Neuron (in vitro differentiated cells): ENCODE measurements at regions not wholly inside any gene's neighbourhood (a gene's known extent, or its start where the extent isn't known, plus 50 kb on each side); places are given as distances from the start of the nearest gene placed in this dataset.

Experiments used
- H2AFZ ChIP-seq: one replicate; pipeline ENCODE4 v1.6.1; 2013; ENCODE audit warnings: low read depth, mild to moderate bottlenecking, inconsistent platforms, low read length, moderate library complexity
- H3K27me3 ChIP-seq: one replicate; pipeline ENCODE4 v1.6.1; 2013; ENCODE audit warnings: low read length; ENCODE audit not compliant: insufficient read depth
- H3K36me3 ChIP-seq: one replicate; pipeline ENCODE4 v1.6.1; 2013; ENCODE audit warnings: low read length; ENCODE audit not compliant: insufficient read depth
- H3K4me1 ChIP-seq: one replicate; pipeline ENCODE4 v1.6.1; 2013; ENCODE audit warnings: low read length; ENCODE audit not compliant: insufficient read depth
- H3K4me3 ChIP-seq: 2 replicates; pipeline ENCODE4 v1.5.1; 2013; ENCODE audit warnings: mild to moderate bottlenecking, low read length, moderate library complexity
- H3K9me3 ChIP-seq: one replicate; pipeline ENCODE4 v1.6.1; 2013; ENCODE audit warnings: low read length

GRCh38 chr12:17235996-17236395 lies 630.0 kb upstream of the LMO3 start:
- no peaks in the 10 kb centered on the region for H3K4me1 ChIP-seq
- no peaks in the 10 kb centered on the region for H3K9me3 ChIP-seq
- H3K4me3 ChIP-seq: no peak overlapping the region
- no peak overlapping the region for H2AFZ ChIP-seq
- H3K36me3 ChIP-seq: no peaks in the 10 kb centered on the region
- no peaks in the 10 kb centered on the region for H3K27me3 ChIP-seq

GRCh38 chr12:17215759-17216570 lies 610.0 kb upstream of the LMO3 start:
- Histone ChIP-seq H3K4me1 (no peaks in the 10 kb centered on the region), H3K4me3 (no peak overlapping the region), H3K36me3 (no peaks in the 10 kb centered on the region), H3K9me3 (no peaks in the 10 kb centered on the region), H2AFZ (no peak overlapping the region), H3K27me3 (no peaks in the 10 kb centered on the region)

DNA sequence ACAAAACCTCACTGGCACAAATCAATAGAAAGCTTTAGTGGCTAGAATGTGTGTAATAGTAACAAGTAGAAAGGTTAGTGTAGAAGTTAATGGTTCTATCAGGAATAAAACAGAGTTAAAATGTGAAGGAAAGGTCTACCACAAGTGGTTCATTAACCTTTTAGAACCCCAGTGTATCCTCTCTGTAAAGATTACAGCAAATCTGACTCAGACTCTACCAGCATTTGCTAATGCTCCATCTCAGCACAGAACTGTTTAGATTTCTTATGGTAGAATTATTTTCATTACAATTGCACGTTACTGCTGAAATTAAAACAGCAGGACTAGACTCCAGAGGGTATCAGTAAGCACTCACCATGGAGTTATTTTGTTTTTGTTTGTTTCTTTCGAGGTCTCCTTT lies 609.0 kb upstream of the LMO3 start:
- no peaks in the 10 kb centered on the region for H3K36me3 ChIP-seq
- no peak overlapping the region for H2AFZ ChIP-seq
- H3K4me1 ChIP-seq: no peaks in the 10 kb centered on the region
- no peaks in the 10 kb centered on the region for H3K27me3 ChIP-seq
- H3K9me3 ChIP-seq: no peaks in the 10 kb centered on the region
- H3K4me3 ChIP-seq: no peak overlapping the region

GRCh38 chr12:17206553-17206952 lies 600.6 kb upstream of the LMO3 start:
- Histone ChIP-seq H3K9me3 (no peaks in the 10 kb centered on the region), H3K4me3 (no peak overlapping the region), H3K4me1 (no peaks in the 10 kb centered on the region), H3K36me3 (no peaks in the 10 kb centered on the region), H2AFZ (no peak overlapping the region), H3K27me3 (no peaks in the 10 kb centered on the region)

DNA sequence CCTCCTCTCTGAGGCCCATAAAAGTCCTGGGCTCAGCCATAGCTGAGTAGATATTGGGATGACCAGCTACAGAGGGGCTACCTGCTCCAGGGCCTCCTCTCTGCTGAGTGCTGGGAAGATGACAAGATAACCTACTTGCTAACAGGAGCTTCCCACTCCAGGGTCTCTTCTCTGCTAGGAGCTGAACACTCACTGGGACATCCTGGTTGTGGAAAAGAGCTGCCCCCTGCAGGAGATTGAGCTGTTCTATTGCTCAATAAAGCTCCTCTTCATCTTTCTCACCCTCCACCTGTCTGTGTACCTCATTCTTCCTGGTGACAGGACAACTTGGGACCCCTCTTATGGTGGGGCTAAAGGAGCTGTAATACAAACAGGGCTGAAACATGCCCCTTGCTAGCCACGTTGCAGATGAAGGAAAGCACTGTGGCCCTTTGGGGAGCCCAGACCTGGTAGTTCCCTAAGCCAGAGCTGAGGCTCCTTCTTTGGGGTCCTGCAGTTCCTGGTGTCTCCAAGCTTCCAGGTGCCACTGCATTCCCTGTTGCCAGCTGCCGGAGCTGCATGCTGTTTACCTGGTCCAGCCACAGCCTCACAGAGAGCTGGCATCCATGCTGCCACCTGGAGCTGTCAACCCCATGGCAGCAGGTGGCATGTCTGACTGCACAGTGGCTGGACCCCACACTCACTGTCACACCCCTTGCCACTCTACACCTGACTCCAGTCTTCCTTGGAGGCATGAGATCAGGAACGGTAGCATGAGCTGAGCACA lies 598.5 kb upstream of the LMO3 start:
- H3K4me3 ChIP-seq: no peak overlapping the region
- H2AFZ ChIP-seq: no peak overlapping the region
- H3K4me1 ChIP-seq: no peaks in the 10 kb centered on the region
- H3K9me3 ChIP-seq: no peaks in the 10 kb centered on the region
- H3K27me3 ChIP-seq: no peaks in the 10 kb centered on the region
- H3K36me3 ChIP-seq: no peaks in the 10 kb centered on the region

DNA sequence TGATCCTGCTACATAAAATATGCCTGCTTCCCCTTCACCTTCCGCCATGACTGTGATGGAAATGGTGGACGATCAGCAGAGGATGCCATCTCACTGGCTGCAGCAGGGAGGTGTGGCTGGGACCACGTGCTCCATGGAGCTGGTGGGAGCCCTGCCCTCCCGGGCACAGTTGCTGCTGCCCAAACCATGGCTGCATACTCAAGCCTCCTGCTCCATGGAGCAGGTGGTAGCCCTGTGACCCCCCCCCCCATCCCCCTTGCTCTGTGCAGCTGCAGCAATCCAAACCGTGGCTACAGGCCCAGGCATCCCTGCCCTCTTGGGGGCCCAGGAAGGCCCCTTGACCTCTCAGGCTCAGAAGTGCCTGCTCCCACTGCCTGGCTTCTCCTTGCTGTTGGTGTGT lies 597.5 kb upstream of the LMO3 start:
- Histone ChIP-seq H2AFZ (no peak overlapping the region), H3K4me3 (no peak overlapping the region), H3K27me3 (no peaks in the 10 kb centered on the region), H3K36me3 (no peaks in the 10 kb centered on the region), H3K4me1 (no peaks in the 10 kb centered on the region), H3K9me3 (no peaks in the 10 kb centered on the region)

DNA sequence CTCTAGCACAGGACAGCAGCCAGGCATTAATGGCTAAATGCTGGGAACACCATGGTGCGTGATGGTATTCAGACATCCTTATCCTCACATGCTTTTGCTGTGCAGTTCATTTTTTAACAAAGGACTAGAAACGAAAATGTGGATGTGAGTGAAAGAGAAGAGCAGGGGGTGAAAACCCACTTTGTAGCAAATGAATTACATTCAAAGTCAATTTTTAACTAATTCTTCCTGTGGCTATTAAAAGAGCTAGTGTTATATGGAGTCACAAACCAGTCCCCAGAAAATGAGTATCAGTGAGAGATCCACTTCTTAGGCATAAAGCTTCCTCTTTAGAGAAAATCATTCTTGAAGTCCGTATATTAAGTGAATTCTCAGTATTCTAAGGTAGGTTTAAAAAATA lies 592.0 kb upstream of the LMO3 start:
- Histone ChIP-seq H3K4me3 (no peak overlapping the region), H3K4me1 (no peaks in the 10 kb centered on the region), H3K36me3 (no peaks in the 10 kb centered on the region), H3K27me3 (no peaks in the 10 kb centered on the region), H2AFZ (no peak overlapping the region), H3K9me3 (no peaks in the 10 kb centered on the region)

DNA sequence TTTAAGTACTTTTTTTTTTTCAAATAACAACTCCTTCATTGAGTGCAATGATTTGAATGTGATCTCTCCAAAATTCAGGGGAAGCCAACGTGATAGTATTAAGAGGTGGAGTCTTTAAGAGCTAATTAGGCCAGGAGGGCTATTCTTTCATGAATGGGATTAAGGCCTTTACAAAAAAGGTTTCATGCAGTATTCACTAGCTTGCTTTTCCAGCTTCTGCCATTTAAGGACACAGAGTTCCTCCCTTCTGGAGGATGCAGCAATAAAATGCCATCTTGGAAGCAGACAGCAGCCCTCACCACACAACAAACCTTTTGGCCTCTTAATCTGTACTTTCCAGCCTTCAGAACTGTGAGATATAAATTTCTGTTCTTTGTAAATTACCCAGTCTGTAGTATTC lies 586.8 kb upstream of the LMO3 start:
- no peaks in the 10 kb centered on the region for H3K4me1 ChIP-seq
- no peaks in the 10 kb centered on the region for H3K9me3 ChIP-seq
- H3K36me3 ChIP-seq: no peaks in the 10 kb centered on the region
- no peak overlapping the region for H2AFZ ChIP-seq
- no peak overlapping the region for H3K4me3 ChIP-seq
- no peaks in the 10 kb centered on the region for H3K27me3 ChIP-seq

DNA sequence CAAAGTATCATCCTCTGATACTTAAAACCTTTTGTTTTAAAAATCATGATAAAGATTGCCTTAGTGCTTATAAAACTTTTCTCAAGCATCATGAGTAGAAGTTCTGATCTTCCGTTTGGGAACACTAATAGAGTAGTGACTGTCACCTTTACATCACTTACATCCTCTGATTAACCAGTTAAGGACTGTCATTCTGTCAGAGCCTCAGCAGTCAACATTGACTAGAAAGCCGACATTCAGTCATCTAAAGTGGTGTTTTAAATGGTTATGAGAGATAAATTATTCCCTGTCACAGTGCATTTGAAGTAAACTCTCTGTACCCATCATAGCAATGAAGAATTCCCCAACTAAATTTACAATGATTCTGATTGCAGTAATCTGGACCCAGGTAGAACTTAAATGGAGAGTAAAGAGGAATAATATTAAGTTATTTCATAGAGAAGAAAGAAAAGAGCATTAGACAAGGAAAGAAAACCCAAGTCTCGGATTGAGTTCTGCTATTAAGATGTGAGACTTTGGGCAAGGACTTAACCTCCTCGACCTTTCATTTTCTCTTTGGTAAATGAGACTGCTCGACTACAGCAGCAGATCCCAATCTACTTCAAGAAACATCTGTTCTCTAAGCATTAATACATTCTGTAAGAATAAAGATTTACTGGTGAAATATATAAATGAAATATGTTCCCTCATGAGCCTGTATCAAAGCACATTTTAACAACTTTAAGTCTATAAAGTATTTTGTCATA lies 563.9 kb upstream of the LMO3 start:
- H3K9me3 ChIP-seq: no peaks in the 10 kb centered on the region
- no peak overlapping the region for H3K4me3 ChIP-seq
- H3K36me3 ChIP-seq: no peaks in the 10 kb centered on the region
- H2AFZ ChIP-seq: no peak overlapping the region
- no peaks in the 10 kb centered on the region for H3K4me1 ChIP-seq
- no peaks in the 10 kb centered on the region for H3K27me3 ChIP-seq

DNA sequence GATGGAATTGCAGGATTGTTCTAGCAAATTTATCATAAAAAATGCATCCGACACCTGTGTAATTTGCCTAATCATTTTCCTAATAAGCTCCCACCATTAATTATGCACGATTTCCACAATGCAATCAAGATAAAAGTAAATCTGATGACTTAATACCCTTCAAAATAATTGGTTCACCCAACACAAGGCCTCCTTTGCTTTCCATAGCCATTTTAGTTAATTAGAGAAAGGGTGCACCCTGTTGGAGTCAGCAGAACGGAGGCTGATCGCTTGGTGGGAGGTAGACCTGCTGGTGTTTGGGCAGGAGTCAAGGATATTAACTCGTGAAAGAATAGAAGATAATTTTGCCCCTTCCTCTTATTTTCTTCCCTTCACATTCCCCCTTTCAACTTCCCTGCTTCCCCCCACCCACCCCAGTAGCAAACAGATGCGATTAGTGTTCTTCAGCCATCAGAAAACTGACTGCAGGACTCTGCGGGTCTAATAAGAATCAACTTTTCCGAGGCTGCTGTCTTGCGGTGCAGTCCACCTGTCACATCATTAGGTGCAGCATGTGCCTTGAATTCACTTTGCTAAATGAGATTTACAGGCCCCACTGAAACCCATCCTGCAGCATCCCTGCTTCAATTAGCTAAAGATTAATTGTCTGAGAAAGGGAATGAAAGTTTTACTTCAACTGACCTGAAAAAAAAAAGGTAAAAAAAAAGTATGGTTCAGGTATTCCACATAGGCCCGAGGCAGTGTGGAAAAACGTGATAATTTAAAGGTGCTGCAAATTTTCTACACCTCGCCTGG lies 553.7 kb upstream of the LMO3 start:
- H3K4me1 ChIP-seq: no peaks in the 10 kb centered on the region
- H2AFZ ChIP-seq: no peak overlapping the region
- no peaks in the 10 kb centered on the region for H3K27me3 ChIP-seq
- no peaks in the 10 kb centered on the region for H3K9me3 ChIP-seq
- no peaks in the 10 kb centered on the region for H3K36me3 ChIP-seq
- H3K4me3 ChIP-seq: no peak overlapping the region

DNA sequence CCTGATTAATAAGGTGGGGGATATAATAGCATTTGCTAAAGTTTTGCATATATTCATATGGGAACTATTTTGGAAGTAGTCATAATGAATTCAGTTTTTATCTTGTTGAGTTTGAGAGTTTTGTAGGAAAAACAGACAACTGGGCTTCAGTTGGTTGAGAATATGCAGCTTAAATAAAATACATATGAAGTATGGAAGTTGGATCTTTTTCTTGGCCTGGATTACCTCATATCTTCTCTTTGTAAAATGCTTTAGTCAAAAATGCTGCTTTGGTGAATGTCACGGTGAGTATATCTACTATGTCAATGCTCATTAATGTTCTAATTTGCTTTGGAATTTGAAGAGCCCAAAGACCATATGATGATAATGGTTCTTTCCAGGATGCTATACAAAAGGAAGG lies 552.2 kb upstream of the LMO3 start:
- Histone ChIP-seq H3K4me3 (no peak overlapping the region), H3K36me3 (no peaks in the 10 kb centered on the region), H3K4me1 (no peaks in the 10 kb centered on the region), H2AFZ (no peak overlapping the region), H3K27me3 (no peaks in the 10 kb centered on the region), H3K9me3 (no peaks in the 10 kb centered on the region)

DNA sequence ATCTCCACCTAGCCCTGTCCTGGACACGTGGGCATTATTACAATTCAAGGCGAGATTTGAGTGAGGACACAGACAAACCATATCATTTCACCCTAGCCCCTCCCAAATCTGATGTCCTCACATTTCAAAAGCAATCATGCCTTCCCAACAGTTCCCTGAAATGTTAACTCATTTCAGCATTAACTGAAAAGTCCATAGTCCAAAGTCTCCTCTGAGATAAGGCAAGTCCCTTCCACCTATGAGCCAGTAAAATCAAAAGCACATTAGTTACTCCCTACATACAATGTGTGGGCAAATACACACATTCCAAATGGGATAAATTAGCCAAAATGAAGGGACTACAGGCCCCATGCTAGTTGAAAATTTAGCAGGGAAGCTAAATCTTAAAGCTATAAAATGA lies 546.0 kb upstream of the LMO3 start:
- Histone ChIP-seq H3K4me3 (no peak overlapping the region), H3K27me3 (no peaks in the 10 kb centered on the region), H3K9me3 (no peaks in the 10 kb centered on the region), H3K36me3 (no peaks in the 10 kb centered on the region), H2AFZ (no peak overlapping the region), H3K4me1 (no peaks in the 10 kb centered on the region)
